ENCODE measurements at regions not wholly inside any gene's neighbourhood (a gene's known extent, or its start where the extent isn't known, plus 50 kb on each side); places are given as distances from the start of the nearest gene placed in this dataset.

GRCh38 chr3:154662851-154663250 lies 232.9 kb upstream of the GPR149 start:
- H3K27me3 ChIP-seq, result no peaks in the 10 kb centered on the region
- Mint-ChIP-seq H3K36me3 (no peaks in the 10 kb centered on the region), H3K27ac (no peak overlapping the region), H3K4me3 (no peak overlapping the region), H3K4me1 (no peaks in the 10 kb centered on the region), H3K9me3 (no peaks in the 10 kb centered on the region), H3K27me3 (ENCODE audit: insufficient read depth, low read depth) (no peaks in the 10 kb centered on the region)
- H3K4me2 ChIP-seq, result no peak overlapping the region
- DNase-seq (ENCODE audit: low spot score), result no peak
- no peaks in the 10 kb centered on the region for H4K20me1 ChIP-seq (ENCODE audit: low read depth)
- H3K9me3 ChIP-seq (ENCODE audit: low read depth), result no peaks in the 10 kb centered on the region
- H3K9ac ChIP-seq, result no peak overlapping the region
- H3K27ac ChIP-seq, result no peak overlapping the region
- no peaks in the 10 kb centered on the region for H3K4me1 ChIP-seq
- no peak overlapping the region for H2AFZ ChIP-seq (replicated peaks)
- TF ChIP-seq CTCF (IDR thresholded peaks at IDR 0.05) (no peak), EZH2 (IDR thresholded peaks at IDR 0.05) (no peak), EZH2phosphoT487 (IDR thresholded peaks at IDR 0.05) (no peak)
- no peak overlapping the region for H3K4me3 ChIP-seq
- no peaks in the 10 kb centered on the region for H3K36me3 ChIP-seq
- no peaks in the 10 kb centered on the region for H3F3A ChIP-seq (ENCODE audit: low read depth)
- H3K79me2 ChIP-seq (ENCODE audit: low read depth), result no peaks in the 10 kb centered on the region

- H3K27ac ChIP-seq, result no peak overlapping the region
- Mint-ChIP-seq H3K4me1 (no peaks in the 10 kb centered on the region), H3K27ac (no peak overlapping the region), H3K4me3 (no peak overlapping the region), H3K36me3 (no peaks in the 10 kb centered on the region), H3K9me3 (no peaks in the 10 kb centered on the region), H3K27me3 (ENCODE audit: insufficient read depth, low read depth) (no peaks in the 10 kb centered on the region)
- H3K9me3 ChIP-seq (ENCODE audit: low read depth), result no peaks in the 10 kb centered on the region
- H3K4me1 ChIP-seq, result no peaks in the 10 kb centered on the region
- no peak for TF ChIP-seq EZH2phosphoT487 (IDR thresholded peaks at IDR 0.05)
- no peak for TF ChIP-seq CTCF (IDR thresholded peaks at IDR 0.05)
- TF ChIP-seq EZH2 (IDR thresholded peaks at IDR 0.05), result no peak
- DNase-seq (ENCODE audit: low spot score), result no peak
- no peaks in the 10 kb centered on the region for H3K36me3 ChIP-seq
- H3K4me2 ChIP-seq, result no peak overlapping the region
- H3K79me2 ChIP-seq (ENCODE audit: low read depth), result no peaks in the 10 kb centered on the region
- H3F3A ChIP-seq (ENCODE audit: low read depth), result no peaks in the 10 kb centered on the region
- no peak overlapping the region for H3K9ac ChIP-seq
- no peak overlapping the region for H3K4me3 ChIP-seq
- no peak overlapping the region for H2AFZ ChIP-seq (replicated peaks)
- no peaks in the 10 kb centered on the region for H4K20me1 ChIP-seq (ENCODE audit: low read depth)
- H3K27me3 ChIP-seq, result no peaks in the 10 kb centered on the region
Observed at GRCh38 chr3:154660811-154661210, 230.8 kb upstream of the GPR149 start.

- no peak for TF ChIP-seq EZH2phosphoT487 (IDR thresholded peaks at IDR 0.05)
- TF ChIP-seq EZH2 (IDR thresholded peaks at IDR 0.05), result no peak
- no peak for TF ChIP-seq CTCF (IDR thresholded peaks at IDR 0.05)
- H3K4me3 Mint-ChIP-seq, result no peak overlapping the region
- H3K79me2 ChIP-seq (ENCODE audit: low read depth), result no peaks in the 10 kb centered on the region
- no peak overlapping the region for H2AFZ ChIP-seq (replicated peaks)
- DNase-seq (ENCODE audit: low spot score), result no peak
- H3K27me3 Mint-ChIP-seq (ENCODE audit: insufficient read depth, low read depth), result no peaks in the 10 kb centered on the region
- H3K27ac Mint-ChIP-seq, result no peak overlapping the region
- H3K4me1 Mint-ChIP-seq, result no peaks in the 10 kb centered on the region
- no peaks in the 10 kb centered on the region for H3K27me3 ChIP-seq
- H3K27ac ChIP-seq, result no peak overlapping the region
- H3K4me2 ChIP-seq, result no peak overlapping the region
- no peak overlapping the region for H3K9ac ChIP-seq
- no peaks in the 10 kb centered on the region for H3K9me3 ChIP-seq (ENCODE audit: low read depth)
- no peaks in the 10 kb centered on the region for H3K36me3 ChIP-seq
- H3F3A ChIP-seq (ENCODE audit: low read depth), result no peaks in the 10 kb centered on the region
- no peaks in the 10 kb centered on the region for H3K9me3 Mint-ChIP-seq
- no peaks in the 10 kb centered on the region for H3K36me3 Mint-ChIP-seq
- H3K4me3 ChIP-seq, result no peak overlapping the region
- H4K20me1 ChIP-seq (ENCODE audit: low read depth), result no peaks in the 10 kb centered on the region
- no peaks in the 10 kb centered on the region for H3K4me1 ChIP-seq
Observed at GRCh38 chr3:154658000-154658399, 228.0 kb upstream of the GPR149 start.

- H3K4me1 ChIP-seq, result no peaks in the 10 kb centered on the region
- H3K36me3 Mint-ChIP-seq, result no peaks in the 10 kb centered on the region
- no peaks in the 10 kb centered on the region for H4K20me1 ChIP-seq (ENCODE audit: low read depth)
- no peak overlapping the region for H3K4me3 ChIP-seq
- H3K4me1 Mint-ChIP-seq, result no peaks in the 10 kb centered on the region
- H3K27ac Mint-ChIP-seq, result no peak overlapping the region
- H3K27me3 ChIP-seq, result no peaks in the 10 kb centered on the region
- no peak overlapping the region for H3K4me3 Mint-ChIP-seq
- H3K9ac ChIP-seq, result no peak overlapping the region
- no peak overlapping the region for H2AFZ ChIP-seq (replicated peaks)
- H3K27me3 Mint-ChIP-seq (ENCODE audit: insufficient read depth, low read depth), result no peaks in the 10 kb centered on the region
- TF ChIP-seq EZH2phosphoT487 (IDR thresholded peaks at IDR 0.05) (no peak), EZH2 (IDR thresholded peaks at IDR 0.05) (no peak), CTCF (IDR thresholded peaks at IDR 0.05) (no peak)
- H3K9me3 ChIP-seq (ENCODE audit: low read depth), result no peaks in the 10 kb centered on the region
- H3K4me2 ChIP-seq, result no peak overlapping the region
- H3K9me3 Mint-ChIP-seq, result no peaks in the 10 kb centered on the region
- H3F3A ChIP-seq (ENCODE audit: low read depth), result no peaks in the 10 kb centered on the region
- no peaks in the 10 kb centered on the region for H3K36me3 ChIP-seq
- no peak overlapping the region for H3K27ac ChIP-seq
- no peak for DNase-seq (ENCODE audit: low spot score)
- no peaks in the 10 kb centered on the region for H3K79me2 ChIP-seq (ENCODE audit: low read depth)
Observed at GRCh38 chr3:154657218-154657617, 227.2 kb upstream of the GPR149 start.

Measured in neural progenitor cell (in vitro differentiated cells).